ENCODE measurements at regions not wholly inside any gene's neighbourhood (a gene's known extent, or its start where the extent isn't known, plus 50 kb on each side); places are given as distances from the start of the nearest gene placed in this dataset.

DNA sequence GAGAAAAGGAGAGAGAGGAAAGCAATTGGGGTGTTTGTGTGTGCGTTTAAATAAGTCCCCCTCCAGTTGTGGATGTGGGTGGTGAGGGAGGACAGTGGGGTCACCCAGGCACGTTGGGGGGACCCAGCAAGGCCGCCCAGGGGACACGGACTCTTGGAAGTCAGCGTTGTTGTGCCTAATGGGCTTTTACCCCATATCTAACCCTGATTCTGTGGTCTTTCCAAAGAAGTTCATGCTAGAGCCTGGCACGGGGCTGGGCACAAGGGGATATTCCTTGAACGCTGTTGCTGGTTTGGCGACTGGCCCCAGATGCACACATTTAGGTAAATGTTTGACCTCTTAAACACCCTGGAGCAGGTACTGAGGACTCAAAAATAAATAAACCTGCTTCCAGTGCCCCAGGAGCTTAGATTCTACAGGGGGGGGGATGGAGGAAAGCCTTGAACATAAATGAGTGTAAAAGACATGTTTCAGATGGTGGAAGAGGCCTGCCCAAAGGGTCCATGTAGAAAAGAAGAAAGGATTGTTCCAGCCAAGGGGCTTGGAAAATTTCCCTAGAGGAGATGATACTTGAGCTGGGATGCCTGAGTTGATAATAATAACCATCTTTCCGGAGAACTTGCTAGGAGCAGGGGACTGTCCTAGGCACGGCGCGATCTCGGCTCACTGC is 97.7 kb upstream of the SIX3 start:
- Mint-ChIP-seq H3K4me1 (ENCODE audit: low read depth) (no peaks in the 10 kb centered on the region), H3K27me3 (peaks cover 11% of the 10 kb centered on the region), H3K27ac (no peak overlapping the region), H3K4me3 (no peak overlapping the region), H3K36me3 (no peaks in the 10 kb centered on the region), H3K9me3 (no peaks in the 10 kb centered on the region)
- POLR2A ChIA-PET: no interaction called here
- CTCF ChIA-PET: interaction anchor here (0.9 kb wide), 1 partner anchor 364 kb away, joined by 3 read pairs; no protein-coding TSS in a partner anchor
- DNase-seq: no peak
- intact Hi-C loops (cut with micrococcal nuclease): no loop called here

DNA sequence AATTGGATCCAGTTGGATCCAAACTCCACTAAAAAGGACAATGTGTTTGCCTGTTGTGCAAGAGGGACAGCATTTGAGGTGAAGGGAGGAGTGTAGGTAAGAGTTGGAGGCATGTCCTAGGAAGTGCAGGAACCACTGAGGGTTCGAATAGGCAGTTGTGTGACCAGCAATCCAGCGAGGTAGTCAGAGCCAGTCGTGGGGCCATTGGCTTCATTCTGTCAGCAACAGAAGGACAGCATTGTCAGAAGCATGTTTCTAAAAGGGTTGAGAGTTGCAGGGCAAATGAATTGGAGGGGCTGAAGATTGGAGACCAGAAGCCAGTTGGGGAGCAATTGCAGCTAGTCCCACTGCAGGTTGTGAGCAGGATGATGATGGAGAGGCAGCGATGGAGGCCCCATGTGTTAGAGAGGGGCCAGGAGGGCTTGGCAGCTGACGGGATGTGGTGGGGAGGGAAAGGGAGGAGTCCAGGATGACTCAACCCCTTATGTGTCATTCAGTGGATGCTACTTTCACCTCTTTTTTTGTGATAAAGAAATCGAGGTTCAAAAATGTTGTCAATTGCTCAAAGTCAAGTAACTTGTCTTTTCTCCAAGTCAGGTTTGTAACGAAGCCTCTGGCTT is 96.7 kb upstream of the SIX3 start:
- Mint-ChIP-seq H3K27ac (no peak overlapping the region), H3K36me3 (no peaks in the 10 kb centered on the region)
- CTCF ChIA-PET: interaction anchor here (0.9 kb wide), 1 partner anchor 365 kb away, joined by 3 read pairs; no protein-coding TSS in a partner anchor

GRCh38 chr2:44848026-44848425 is 93.5 kb upstream of the SIX3 start:
- POLR2A ChIA-PET: no interaction called here
- DNase-seq: no peak
- no peaks in the 10 kb centered on the region for H3K9me3 Mint-ChIP-seq

More for the DNA sequence above, 96.7 kb upstream of the SIX3 start:
- POLR2A ChIA-PET: no interaction called here
- Mint-ChIP-seq H3K9me3 (no peaks in the 10 kb centered on the region), H3K27me3 (peaks cover 16% of the 10 kb centered on the region), H3K4me1 (ENCODE audit: low read depth) (no peaks in the 10 kb centered on the region), H3K4me3 (no peak overlapping the region)
- DNase-seq: peak; percentile 43
- intact Hi-C loops (cut with micrococcal nuclease): no loop called here

DNA sequence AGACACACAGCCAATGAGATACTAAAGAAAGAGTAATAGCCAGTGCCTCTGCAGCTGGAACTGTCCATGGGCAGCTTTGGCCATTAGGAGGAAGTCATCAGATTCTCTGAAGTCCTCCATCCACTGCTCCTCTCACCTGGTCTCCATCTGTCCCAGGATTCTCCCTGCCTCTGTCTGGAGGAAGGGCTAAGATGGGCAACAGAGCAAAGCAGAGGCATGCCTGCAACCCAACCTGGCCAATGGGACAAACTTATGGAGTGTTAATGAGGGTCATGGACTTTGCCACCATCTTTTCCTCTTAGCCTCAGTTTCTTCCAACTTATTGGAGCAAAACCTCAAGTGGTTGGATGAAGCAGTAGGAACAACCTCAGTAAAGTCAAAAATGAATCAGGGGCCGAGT is 91.5 kb upstream of the SIX3 start:
- ChIA-PET CTCF (no interaction called here), POLR2A (no interaction called here)
- intact Hi-C loops (cut with micrococcal nuclease): no loop called here
- Mint-ChIP-seq H3K27ac (no peak overlapping the region), H3K9me3 (no peaks in the 10 kb centered on the region), H3K36me3 (no peaks in the 10 kb centered on the region), H3K4me1 (ENCODE audit: low read depth) (no peaks in the 10 kb centered on the region), H3K4me3 (no peak overlapping the region), H3K27me3 (peaks cover 24% of the 10 kb centered on the region)
- DNase-seq: no peak

More at GRCh38 chr2:44848026-44848425, 93.5 kb upstream of the SIX3 start:
- Mint-ChIP-seq H3K4me3 (no peak overlapping the region), H3K27me3 (peaks cover 21% of the 10 kb centered on the region), H3K36me3 (no peaks in the 10 kb centered on the region), H3K27ac (no peak overlapping the region), H3K4me1 (ENCODE audit: low read depth) (no peaks in the 10 kb centered on the region)
- CTCF ChIA-PET: no interaction called here
- intact Hi-C loops (cut with micrococcal nuclease): no loop called here

DNA sequence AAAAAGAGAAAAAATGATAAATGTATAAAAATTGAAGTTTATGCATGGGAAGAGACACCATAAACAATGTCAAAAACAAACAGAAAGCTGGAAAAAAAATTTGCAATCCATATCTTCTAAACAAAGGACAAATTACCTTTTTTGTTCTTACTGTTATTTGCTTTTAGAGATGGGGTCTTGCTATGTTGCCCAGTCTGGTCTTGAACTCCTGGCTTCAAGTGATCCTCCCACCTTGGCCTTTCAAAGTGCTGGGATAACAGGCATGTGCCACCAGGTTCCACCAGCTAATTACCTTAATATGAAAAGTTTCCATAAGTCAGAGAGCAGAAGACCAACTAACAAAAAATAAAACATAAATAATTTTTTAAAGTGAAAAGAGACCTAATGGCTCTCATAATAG is 90.0 kb upstream of the SIX3 start:
- intact Hi-C loops (cut with micrococcal nuclease): no loop called here
- Mint-ChIP-seq H3K9me3 (no peaks in the 10 kb centered on the region), H3K4me1 (ENCODE audit: low read depth) (no peaks in the 10 kb centered on the region), H3K27ac (no peak overlapping the region), H3K4me3 (no peak overlapping the region), H3K27me3 (peaks cover 25% of the 10 kb centered on the region), H3K36me3 (no peaks in the 10 kb centered on the region)
- no peak for DNase-seq
- POLR2A ChIA-PET: no interaction called here
- CTCF ChIA-PET: no interaction called here

GRCh38 chr2:44852594-44852993 is 88.9 kb upstream of the SIX3 start:
- no peaks in the 10 kb centered on the region for H3K4me1 Mint-ChIP-seq (ENCODE audit: low read depth)
- H3K27me3 Mint-ChIP-seq: peaks cover 25% of the 10 kb centered on the region
- ChIA-PET POLR2A (no interaction called here), CTCF (no interaction called here)
- DNase-seq: no peak
- H3K36me3 Mint-ChIP-seq: no peaks in the 10 kb centered on the region
- H3K27ac Mint-ChIP-seq: no peak overlapping the region
- no peak overlapping the region for H3K4me3 Mint-ChIP-seq
- intact Hi-C loops (cut with micrococcal nuclease): no loop called here
- H3K9me3 Mint-ChIP-seq: no peaks in the 10 kb centered on the region

GRCh38 chr2:44859337-44859736 is 82.2 kb upstream of the SIX3 start:
- no peak for DNase-seq
- Mint-ChIP-seq H3K9me3 (peaks cover 2% of the 10 kb centered on the region), H3K4me3 (no peak overlapping the region), H3K27ac (no peak overlapping the region), H3K4me1 (ENCODE audit: low read depth) (no peaks in the 10 kb centered on the region), H3K27me3 (peaks cover 22% of the 10 kb centered on the region), H3K36me3 (no peaks in the 10 kb centered on the region)
- ChIA-PET CTCF (no interaction called here), POLR2A (no interaction called here)
- intact Hi-C loops (cut with micrococcal nuclease): no loop called here

DNA sequence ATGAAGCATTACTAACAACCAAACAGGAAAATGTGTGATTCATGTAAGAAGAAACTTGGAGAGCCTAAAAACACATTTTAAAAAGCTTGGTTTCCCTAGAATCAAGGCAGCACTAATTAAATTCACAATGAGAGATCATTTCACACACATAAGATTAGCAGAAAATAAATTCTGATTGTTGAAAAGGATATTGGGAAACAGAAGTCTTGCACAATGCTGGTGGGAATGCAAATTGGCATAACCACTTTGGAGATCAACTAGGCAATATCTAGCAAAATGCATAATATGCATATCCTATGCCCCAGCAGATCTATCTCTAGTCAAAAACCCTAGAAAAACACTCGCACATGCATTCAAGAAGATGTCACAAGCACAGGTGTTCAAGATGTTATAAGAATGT is 75.3 kb upstream of the SIX3 start:
- H3K27ac Mint-ChIP-seq: no peak overlapping the region
- DNase-seq: no peak
- no peak overlapping the region for H3K4me3 Mint-ChIP-seq
- CTCF ChIA-PET: no interaction called here
- POLR2A ChIA-PET: no interaction called here
- H3K27me3 Mint-ChIP-seq: peaks cover 9% of the 10 kb centered on the region
- H3K9me3 Mint-ChIP-seq: no peaks in the 10 kb centered on the region
- intact Hi-C loops (cut with micrococcal nuclease): no loop called here
- no peaks in the 10 kb centered on the region for H3K36me3 Mint-ChIP-seq
- H3K4me1 Mint-ChIP-seq (ENCODE audit: low read depth): no peaks in the 10 kb centered on the region

DNA sequence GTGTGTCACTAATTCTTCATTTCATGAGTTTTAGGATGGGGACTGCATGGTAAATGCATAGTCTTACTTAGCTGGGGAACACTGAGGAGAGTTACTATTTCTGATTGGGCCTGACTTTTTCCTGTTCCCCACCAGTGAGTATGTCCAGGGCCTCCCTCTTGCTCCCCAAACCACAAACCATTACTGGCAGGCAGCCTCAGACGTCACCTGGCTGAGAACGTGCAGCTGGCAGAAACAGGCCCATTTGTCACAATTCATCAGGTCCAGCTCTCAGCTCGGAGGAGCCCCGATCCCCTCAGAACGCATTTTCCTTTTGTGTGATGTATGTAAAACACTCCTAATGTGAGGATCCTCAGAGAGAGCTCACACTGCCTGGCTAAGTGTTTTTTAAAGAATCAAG is 71.7 kb upstream of the SIX3 start:
- ChIA-PET POLR2A (no interaction called here), CTCF (no interaction called here)
- Mint-ChIP-seq H3K27me3 (peaks cover 3% of the 10 kb centered on the region), H3K9me3 (no peaks in the 10 kb centered on the region), H3K36me3 (no peaks in the 10 kb centered on the region), H3K27ac (no peak overlapping the region), H3K4me3 (no peak overlapping the region), H3K4me1 (ENCODE audit: low read depth) (no peaks in the 10 kb centered on the region)
- intact Hi-C loops (cut with micrococcal nuclease): no loop called here
- DNase-seq: no peak

DNA sequence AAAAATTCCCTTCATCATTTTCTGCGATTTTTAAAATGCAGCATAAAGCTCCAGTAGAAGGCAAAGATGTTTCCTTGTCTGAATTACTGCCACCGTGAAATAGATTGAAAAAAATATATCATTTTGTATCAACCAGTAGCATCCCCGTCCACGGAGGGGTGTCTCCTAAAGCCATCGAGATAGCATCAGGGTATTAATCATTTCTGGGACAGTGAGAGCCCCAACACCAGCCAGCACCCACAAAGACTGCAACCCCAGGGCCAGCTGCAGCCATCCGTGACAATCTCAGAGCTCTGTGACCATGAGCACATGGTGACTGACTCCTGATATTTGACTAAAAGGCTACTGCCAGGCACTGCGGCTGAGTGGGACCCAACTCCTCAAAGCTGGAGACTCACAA is 64.1 kb upstream of the SIX3 start:
- peaks cover 8% of the 10 kb centered on the region for H3K27me3 Mint-ChIP-seq
- no peaks in the 10 kb centered on the region for H3K4me1 Mint-ChIP-seq (ENCODE audit: low read depth)
- intact Hi-C loops (cut with micrococcal nuclease): no loop called here
- no peak overlapping the region for H3K4me3 Mint-ChIP-seq
- peaks cover 8% of the 10 kb centered on the region for H3K9me3 Mint-ChIP-seq
- no peak for DNase-seq
- no peaks in the 10 kb centered on the region for H3K36me3 Mint-ChIP-seq
- POLR2A ChIA-PET: no interaction called here
- CTCF ChIA-PET: interaction anchor here (0.5 to 2.5 kb wide), 2 partner anchors 31 to 398 kb away, joined by 3 to 10 read pairs; no protein-coding TSS in a partner anchor
- no peak overlapping the region for H3K27ac Mint-ChIP-seq

- intact Hi-C loops (cut with micrococcal nuclease): no loop called here
- CTCF ChIA-PET: no interaction called here
- no peak overlapping the region for H3K27ac Mint-ChIP-seq
- peaks cover 7% of the 10 kb centered on the region for H3K27me3 Mint-ChIP-seq
- no peaks in the 10 kb centered on the region for H3K4me1 Mint-ChIP-seq (ENCODE audit: low read depth)
- POLR2A ChIA-PET: no interaction called here
- peaks cover 8% of the 10 kb centered on the region for H3K9me3 Mint-ChIP-seq
- DNase-seq: no peak
- H3K4me3 Mint-ChIP-seq: no peak overlapping the region
- H3K36me3 Mint-ChIP-seq: no peaks in the 10 kb centered on the region
These were observed 62.0 kb upstream of the SIX3 start for GRCh38 chr2:44879269-44880124.

DNA sequence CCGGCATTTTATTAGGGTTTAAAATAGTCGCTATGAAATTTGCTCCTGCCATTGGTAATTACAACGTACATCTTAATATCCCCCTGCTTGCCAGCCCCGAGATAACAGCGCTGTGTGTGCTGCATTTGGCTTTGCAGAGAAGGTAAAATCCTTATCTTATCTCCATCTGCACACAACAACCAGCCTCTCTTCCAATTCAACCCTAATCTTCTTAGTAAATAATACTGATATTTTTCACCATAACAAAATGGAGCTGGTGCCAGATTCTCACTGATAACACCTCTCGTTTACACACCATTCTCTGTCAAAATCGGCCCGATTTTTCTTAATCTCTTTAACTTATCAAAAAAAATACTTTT is 61.4 kb upstream of the SIX3 start:
- Mint-ChIP-seq H3K36me3 (no peaks in the 10 kb centered on the region), H3K9me3 (peaks cover 6% of the 10 kb centered on the region), H3K27me3 (peaks cover 10% of the 10 kb centered on the region), H3K27ac (no peak overlapping the region), H3K4me3 (no peak overlapping the region), H3K4me1 (ENCODE audit: low read depth) (no peaks in the 10 kb centered on the region)
- no peak for DNase-seq
- ChIA-PET POLR2A (no interaction called here), CTCF (no interaction called here)
- intact Hi-C loops (cut with micrococcal nuclease): no loop called here

All from activated CD4-positive, alpha-beta memory T cell treated with anti-CD3 and anti-CD28 coated beads for 36 hours (primary cell).